ENCODE measurements at regions not wholly inside any gene's neighbourhood (a gene's known extent, or its start where the extent isn't known, plus 50 kb on each side); places are given as distances from the start of the nearest gene placed in this dataset.
A peak's percentile ranks its signal among the peaks of the same experiment; 100 is the strongest.

DNA sequence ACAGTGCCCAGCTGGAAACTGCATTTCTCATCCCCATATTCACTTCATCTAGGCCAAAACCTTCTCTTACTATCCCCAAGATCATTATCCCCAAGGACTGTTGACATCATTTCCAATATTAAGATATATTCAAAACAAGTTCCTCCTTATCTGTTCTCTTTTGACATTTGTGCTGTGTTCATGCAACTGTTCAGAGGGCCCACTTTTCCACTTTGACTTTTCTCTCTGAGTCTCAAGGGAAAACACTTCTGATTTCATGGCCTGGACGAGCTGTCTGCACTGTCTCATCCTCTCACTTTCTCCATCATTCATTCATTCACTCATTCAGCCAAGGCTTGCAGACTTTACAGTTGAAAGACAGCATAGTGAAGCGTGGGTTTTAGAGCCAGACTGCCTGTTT, 173.7 kb upstream of the DAPK1 start:
- H3K9me3 ChIP-seq (ENCODE audit: control insufficient read depth in 1 of 2, insufficient read depth in 1 of 2, low read depth in 1 of 2, low read length in 2 of 2): no peaks in the 10 kb centered on the region
- H3K4me1 ChIP-seq (ENCODE audit: control insufficient read depth in 1 of 2, insufficient read depth in 2 of 2, low read length in 2 of 2): no peaks in the 10 kb centered on the region
- no peak for TF ChIP-seq EGR1 (IDR thresholded peaks at IDR 0.05; ENCODE audit: low read depth)
- no peak overlapping the region for H2AFZ ChIP-seq (ENCODE audit: low read depth, low read length, poor library complexity, severe bottlenecking)
- no peaks in the 10 kb centered on the region for H4K20me1 ChIP-seq (ENCODE audit: insufficient read depth)
- ChIA-PET CTCF (interaction anchor here (1.8 to 2.1 kb wide), 2 partner anchors 836 to 890 kb away, joined by 4 to 5 read pairs; no protein-coding TSS in a partner anchor), RAD21 (ENCODE audit: low non-redundant PET in 1 of 2, low total read pairs in 2 of 2, uncharacterized antibody in 2 of 2, unreplicated experiment in 2 of 2) (no interaction called here), POLR2A (no interaction called here)
- no TSS peak for BruUV-seq (replicated peaks)
- ATAC-seq (no peak), DNase-seq (ENCODE audit: low read depth, low spot score) (no peak)
- H3K27me3 ChIP-seq (ENCODE audit: insufficient read depth, low read length): peaks cover 5% of the 10 kb centered on the region; the same call in 1 of the 2 replicates
- H3K79me2 ChIP-seq (ENCODE audit: insufficient read depth, low read length): no peaks in the 10 kb centered on the region
- no peak overlapping the region for H3K4me2 ChIP-seq (ENCODE audit: low read length)
- H3K4me3 ChIP-seq (replicated peaks in 1 of 2; ENCODE audit: low read depth in 1 of 2, low read length in 2 of 2): no peak overlapping the region
- H3K9ac ChIP-seq (ENCODE audit: low read length): no peak overlapping the region
- H3K27ac ChIP-seq (ENCODE audit: low read depth, low read length): no peak overlapping the region
- H3K36me3 ChIP-seq (ENCODE audit: control insufficient read depth in 1 of 2, insufficient read depth in 2 of 2, low read length in 2 of 2): no peaks in the 10 kb centered on the region
- intact Hi-C loops (cut with micrococcal nuclease): loop anchor here (1.0 to 10.0 kb wide), 8 partner anchors 209 to 1499 kb away; no protein-coding TSS in a partner anchor
- no peaks in the 10 kb centered on the region for H3K9me2 ChIP-seq (ENCODE audit: insufficient read depth)

DNA sequence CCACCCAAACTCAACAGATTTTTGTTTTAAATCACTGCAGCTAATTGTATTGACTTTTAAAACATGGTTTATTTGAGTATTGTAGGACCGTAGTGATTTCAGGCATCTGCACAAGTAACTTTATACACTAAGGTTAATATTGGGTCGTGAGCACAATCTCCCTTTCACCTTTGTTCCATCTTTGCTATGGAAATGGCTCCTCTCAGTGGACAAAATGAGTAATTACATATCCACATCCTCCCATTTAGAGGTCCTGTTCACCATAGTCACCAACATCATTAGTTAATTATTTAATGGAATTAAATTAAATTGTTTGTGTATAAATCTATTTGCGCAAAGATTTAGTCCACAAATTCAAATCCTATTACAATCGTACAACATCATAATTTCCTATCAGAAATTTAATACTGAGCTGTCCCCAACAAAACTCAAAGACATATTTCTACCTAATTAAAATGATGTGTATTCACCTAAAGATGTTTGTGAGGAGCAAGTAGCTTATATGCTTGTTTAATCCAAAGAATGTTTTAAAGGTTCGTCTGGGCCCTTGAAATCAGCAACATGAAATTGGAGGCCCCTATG, 173.0 kb upstream of the DAPK1 start:
- Histone ChIP-seq H3K36me3 (ENCODE audit: control insufficient read depth in 1 of 2, insufficient read depth in 2 of 2, low read length in 2 of 2) (no peaks in the 10 kb centered on the region), H3K4me1 (ENCODE audit: control insufficient read depth in 1 of 2, insufficient read depth in 2 of 2, low read length in 2 of 2) (no peaks in the 10 kb centered on the region), H3K9ac (ENCODE audit: low read length) (no peak overlapping the region), H3K27me3 (ENCODE audit: insufficient read depth, low read length) (peaks cover 5% of the 10 kb centered on the region; the same call in 1 of the 2 replicates), H3K79me2 (ENCODE audit: insufficient read depth, low read length) (no peaks in the 10 kb centered on the region), H3K9me2 (ENCODE audit: insufficient read depth) (no peaks in the 10 kb centered on the region), H3K9me3 (ENCODE audit: control insufficient read depth in 1 of 2, insufficient read depth in 1 of 2, low read depth in 1 of 2, low read length in 2 of 2) (no peaks in the 10 kb centered on the region), H4K20me1 (ENCODE audit: insufficient read depth) (no peaks in the 10 kb centered on the region), H3K27ac (ENCODE audit: low read depth, low read length) (no peak overlapping the region), H2AFZ (ENCODE audit: low read depth, low read length, poor library complexity, severe bottlenecking) (no peak overlapping the region), H3K4me2 (ENCODE audit: low read length) (no peak overlapping the region), H3K4me3 (replicated peaks in 1 of 2; ENCODE audit: low read depth in 1 of 2, low read length in 2 of 2) (no peak overlapping the region)
- intact Hi-C loops (cut with micrococcal nuclease): loop anchor here (1.0 to 10.0 kb wide), 8 partner anchors 210 to 1500 kb away; no protein-coding TSS in a partner anchor
- DNase-seq (ENCODE audit: low read depth, low spot score): peak; percentile 44
- peak; percentile 83 for ATAC-seq
- CTCF ChIA-PET: interaction anchor here (0.8 to 2.1 kb wide), 7 partner anchors 218 to 919 kb away, joined by 3 to 20 read pairs (median 4); no protein-coding TSS in a partner anchor
- POLR2A ChIA-PET: no interaction called here
- RAD21 ChIA-PET (ENCODE audit: low non-redundant PET in 1 of 2, low total read pairs in 2 of 2, uncharacterized antibody in 2 of 2, unreplicated experiment in 2 of 2): no interaction called here
- no TSS peak for BruUV-seq (replicated peaks)
- TF ChIP-seq, protein P1, sequence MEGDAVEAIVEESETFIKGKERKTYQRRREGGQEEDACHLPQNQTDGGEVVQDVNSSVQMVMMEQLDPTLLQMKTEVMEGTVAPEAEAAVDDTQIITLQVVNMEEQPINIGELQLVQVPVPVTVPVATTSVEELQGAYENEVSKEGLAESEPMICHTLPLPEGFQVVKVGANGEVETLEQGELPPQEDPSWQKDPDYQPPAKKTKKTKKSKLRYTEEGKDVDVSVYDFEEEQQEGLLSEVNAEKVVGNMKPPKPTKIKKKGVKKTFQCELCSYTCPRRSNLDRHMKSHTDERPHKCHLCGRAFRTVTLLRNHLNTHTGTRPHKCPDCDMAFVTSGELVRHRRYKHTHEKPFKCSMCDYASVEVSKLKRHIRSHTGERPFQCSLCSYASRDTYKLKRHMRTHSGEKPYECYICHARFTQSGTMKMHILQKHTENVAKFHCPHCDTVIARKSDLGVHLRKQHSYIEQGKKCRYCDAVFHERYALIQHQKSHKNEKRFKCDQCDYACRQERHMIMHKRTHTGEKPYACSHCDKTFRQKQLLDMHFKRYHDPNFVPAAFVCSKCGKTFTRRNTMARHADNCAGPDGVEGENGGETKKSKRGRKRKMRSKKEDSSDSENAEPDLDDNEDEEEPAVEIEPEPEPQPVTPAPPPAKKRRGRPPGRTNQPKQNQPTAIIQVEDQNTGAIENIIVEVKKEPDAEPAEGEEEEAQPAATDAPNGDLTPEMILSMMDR (IDR thresholded peaks at IDR 0.05 in 2 of 3, conservative IDR thresholded peaks at IDR 0.05 in 1 of 3; ENCODE audit: borderline replicate concordance in 1 of 3, insufficient read depth in 1 of 3, low read depth in 2 of 3, low read length in 2 of 3): peak; percentile 45 to 66 (median 59); a peak in 5 of 6 replicates
- TF ChIP-seq, protein P2, sequence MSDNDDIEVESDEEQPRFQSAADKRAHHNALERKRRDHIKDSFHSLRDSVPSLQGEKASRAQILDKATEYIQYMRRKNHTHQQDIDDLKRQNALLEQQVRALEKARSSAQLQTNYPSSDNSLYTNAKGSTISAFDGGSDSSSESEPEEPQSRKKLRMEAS (IDR thresholded peaks at IDR 0.05): no peak
- 0 out of 2 replicates have a peak, but pooled peaks have one; percentile 19 for TF ChIP-seq EGR1 (IDR thresholded peaks at IDR 0.05; ENCODE audit: low read depth)
- peak; percentile 87 for TF ChIP-seq RAD21 (IDR thresholded peaks at IDR 0.05; ENCODE audit: low read depth)

Measured in HCT116 (cell line).